ENCODE measurements at regions not wholly inside any gene's neighbourhood (a gene's known extent, or its start where the extent isn't known, plus 50 kb on each side); places are given as distances from the start of the nearest gene placed in this dataset.
A peak's percentile ranks its signal among the peaks of the same experiment; 100 is the strongest.
"Not testable (repeated sequence)": the region's sequence is repeated elsewhere in the genome, so short reads cannot be mapped to it uniquely, and the experiment has no call there.

DNA sequence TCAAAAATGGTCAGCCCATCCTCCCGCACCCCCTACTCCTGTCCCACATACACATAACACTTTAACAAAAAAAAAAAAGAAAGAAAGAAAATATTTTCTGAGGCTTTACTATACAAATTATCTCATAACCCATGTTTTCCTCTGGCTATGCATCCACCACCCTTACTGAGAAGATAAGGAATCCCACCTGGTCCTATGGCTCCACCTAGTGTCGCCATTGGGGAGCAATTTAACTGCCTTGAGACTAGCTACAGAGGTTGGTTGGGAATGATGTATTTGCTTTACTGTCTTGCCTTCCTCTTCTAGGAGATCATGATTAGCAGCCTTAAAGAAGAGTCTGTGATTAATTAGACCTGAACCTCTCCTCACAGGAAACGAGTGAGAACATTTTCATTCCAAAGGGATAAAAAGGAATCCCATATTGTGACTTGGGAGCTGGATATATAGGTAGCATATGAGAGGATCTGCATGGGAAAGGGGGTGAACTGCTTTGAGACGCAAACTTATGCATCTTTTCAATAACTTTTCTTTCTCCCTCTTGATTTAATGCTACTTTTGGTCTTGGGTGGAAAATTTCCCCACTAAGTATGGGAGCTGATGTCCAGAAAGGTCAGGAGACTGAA lies 77.7 kb upstream of the SELENOP start:
- FAIRE-seq, result peak; percentile 74

DNA sequence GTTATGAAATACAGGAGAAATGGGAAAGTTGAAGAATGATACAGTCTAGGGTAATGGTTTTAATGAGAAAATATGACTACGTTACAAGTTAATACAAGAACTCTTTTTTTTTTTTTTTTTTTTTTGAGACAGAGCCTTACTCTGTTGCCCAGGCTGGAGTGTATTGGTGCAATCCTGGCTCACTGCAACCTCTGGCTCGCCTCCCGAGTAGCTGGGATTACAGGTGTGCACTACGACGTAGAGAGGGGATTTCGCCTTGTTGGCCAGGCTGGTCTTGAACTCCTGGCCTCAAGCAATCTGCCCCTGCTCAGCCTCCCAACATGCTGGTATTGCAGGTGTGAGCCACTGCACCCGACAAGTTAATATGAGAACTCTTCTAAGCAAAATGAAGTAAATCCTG lies 77.1 kb upstream of the SELENOP start:
- no peak for FAIRE-seq

DNA sequence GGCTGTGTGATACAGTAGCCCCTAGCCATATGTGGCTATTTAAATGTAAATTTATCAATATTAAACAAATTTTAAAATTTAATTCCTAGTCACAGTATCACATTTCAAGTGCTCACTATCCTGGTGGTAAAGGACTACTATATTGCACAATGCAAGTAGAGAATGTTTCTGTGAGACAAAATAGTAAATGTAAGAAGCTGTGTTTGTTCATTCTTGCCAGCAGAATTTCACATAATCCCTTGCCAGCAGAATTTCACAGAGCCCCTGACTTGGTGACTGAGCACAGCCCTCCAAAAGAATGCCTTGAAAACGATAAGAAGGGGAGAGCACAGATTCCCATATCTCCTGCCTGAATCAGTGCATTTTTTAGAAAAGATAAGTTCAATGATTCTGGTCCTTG lies 75.9 kb upstream of the SELENOP start:
- FAIRE-seq, result no peak

DNA sequence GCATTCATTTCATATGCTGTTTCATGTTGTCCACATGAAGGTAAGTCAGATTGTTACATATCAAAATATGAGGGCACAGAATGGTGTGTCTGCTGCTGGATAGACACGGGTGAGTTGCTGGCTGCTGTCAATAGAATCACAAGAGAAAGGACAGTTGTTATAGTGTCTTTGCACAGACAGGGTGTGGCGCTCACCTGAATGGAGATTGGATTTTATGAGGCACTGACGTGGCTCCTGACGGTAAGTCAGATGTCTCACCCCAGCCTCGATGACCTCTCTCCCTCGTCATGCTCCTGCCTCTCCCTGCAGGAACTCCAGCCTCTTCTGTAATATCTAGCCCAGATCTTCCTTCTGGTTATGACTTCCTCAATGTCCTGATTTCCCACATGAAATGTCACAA lies 75.4 kb upstream of the SELENOP start:
- FAIRE-seq, result no peak

DNA sequence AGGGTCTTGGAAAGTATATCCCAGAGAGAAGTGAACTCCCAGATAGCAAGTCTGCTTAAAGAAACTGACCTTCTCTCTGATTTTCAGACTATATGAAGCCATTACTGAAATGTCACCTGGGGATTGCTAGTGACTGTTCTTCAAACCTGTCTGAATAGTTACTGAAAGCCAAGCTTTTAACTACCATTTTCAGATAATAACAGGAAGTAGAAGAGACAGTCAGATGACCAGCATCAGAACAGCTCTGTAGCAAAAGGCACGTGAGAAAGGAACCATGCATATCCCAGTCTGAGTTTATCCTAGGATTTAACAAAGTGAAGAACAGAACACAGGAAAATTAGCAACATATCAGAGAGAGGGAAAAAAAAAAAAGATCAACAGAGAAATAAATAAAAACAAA lies 74.9 kb upstream of the SELENOP start:
- FAIRE-seq, result no peak

DNA sequence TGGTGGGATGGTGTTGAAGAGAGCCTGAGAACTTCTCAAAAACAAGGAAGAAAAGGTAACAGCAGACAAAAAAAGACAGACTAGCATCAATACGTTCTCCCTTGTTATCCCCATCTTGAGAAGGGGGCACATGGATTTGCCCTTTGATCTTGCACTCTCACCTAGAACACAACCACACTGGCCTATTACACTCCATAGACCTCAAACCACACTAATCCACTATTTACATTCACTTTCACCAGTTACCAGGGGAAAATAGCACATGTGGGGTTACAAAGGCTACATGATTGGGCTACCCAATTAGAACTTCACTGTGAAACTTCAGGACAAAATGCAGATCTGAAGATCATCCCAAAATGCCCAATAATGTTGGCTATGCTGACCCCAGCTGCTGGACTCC lies 72.6 kb upstream of the SELENOP start:
- FAIRE-seq, result no peak

DNA sequence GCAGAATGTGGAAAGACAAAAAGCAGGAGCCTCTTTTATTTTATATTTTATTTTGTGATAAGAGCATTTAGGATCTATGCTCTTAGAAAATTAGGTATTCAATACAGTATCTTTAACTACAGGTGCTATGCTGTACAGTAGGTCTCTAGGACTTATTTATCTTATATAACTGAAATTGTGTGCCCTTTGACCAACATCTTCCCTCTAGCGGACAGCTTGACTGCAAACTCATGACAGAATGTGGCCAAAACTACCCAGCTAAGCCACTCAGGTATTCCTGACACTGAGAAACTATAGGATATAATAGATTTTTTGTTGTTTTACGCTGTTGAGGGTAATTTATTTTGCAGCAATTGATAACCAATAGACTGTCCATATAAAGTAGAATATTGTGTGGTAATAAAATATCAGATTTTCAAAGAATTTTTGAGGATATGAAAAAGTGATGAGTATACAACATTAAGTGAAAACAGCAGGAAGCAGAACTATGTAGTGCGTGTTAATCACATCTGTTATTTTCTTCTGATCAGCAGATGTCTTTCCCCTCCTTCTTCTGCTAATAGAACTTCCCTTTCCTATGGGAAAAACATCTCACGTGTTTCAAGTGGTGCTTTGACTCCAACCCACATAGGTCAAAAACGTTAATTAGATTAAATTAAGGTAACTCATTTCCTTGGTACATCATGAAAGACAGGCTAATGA lies 69.9 kb upstream of the SELENOP start:
- FAIRE-seq, result no peak

DNA sequence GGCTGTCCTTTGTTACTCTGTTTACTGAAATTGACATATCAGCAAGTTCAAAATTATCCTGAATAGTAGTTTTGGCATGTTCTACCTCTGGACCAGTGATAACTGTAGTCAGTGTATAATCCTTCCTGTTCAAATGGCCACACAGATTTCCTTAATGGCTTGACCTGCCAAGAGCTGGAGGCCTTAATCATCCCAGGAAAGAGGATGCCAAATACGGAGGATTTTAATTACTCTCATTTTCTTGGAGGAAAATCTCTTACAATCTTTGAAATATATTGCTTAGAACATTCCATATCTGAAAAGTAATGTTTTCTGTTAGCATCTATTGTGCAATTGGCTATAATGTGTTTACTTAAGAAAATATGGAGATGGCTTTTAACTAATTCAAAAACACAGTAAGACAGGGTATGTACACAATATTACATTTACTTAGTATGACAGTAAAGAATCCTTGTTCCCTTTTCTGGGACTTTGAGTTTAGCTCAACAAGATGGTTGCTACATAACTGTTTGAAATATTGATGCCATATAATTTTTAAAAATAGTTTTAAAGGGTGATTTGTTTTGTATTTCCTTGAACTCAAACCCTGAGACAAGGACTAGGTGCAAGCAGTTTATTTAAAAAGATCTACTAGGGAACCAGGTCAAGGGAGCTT lies 68.9 kb upstream of the SELENOP start:
- no peak for FAIRE-seq

DNA sequence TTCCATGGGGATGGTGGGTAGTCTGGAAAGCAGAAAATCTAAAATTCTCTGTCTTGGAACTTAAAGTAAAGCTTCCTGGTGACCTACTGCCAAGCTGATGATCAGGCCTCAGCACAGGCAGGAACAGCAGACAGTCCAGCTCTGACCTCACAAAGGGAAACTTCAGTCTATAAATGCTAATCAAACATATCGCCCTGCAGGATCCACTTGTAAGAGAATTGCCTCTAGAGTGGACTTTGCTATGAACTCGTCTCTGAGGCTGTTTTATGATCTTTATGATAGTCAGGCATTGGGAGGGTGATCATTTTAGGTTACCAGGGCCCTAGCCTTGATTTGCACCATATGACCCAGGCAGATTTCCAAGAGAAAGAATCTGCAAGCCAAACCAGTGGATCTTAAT lies 67.6 kb upstream of the SELENOP start:
- FAIRE-seq, result no peak

DNA sequence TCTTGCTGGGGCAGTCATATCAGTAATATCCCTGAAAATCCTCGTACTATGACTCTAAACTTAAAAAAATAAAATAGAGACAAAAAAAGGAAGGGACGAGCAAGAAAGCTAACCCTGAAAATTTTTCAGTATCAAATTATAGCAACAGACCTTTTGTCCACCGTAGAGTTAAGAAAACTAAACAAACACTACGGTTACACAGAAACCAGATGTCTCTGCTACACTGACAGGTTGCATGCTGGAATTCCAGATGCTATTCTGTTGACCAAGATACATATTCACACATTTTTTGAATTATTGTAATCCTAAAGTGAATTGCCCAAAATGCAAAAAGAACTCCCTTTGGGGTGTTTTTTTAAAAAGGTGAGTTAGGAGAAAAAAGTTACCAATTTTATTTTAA lies 66.9 kb upstream of the SELENOP start:
- no peak for FAIRE-seq

DNA sequence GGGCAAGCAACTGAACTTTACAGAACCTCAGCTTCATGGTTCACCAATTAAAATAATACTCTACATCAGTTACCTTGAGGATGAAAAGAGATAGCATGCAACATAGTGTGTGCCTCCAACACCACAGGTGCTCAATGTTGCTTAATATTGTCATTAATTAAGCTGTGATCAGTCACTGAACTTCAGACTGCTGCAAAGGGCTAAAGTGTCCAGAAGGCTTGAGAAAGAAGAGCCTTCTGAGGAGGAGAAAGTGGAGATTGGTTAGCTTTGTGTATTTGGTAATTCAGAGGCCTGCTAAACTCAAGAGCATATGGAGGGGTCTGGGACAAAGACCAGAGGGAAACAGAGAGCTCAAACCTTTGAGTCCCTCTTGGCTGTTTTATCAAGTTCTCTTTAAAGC lies 66.3 kb upstream of the SELENOP start:
- no peak for FAIRE-seq

DNA sequence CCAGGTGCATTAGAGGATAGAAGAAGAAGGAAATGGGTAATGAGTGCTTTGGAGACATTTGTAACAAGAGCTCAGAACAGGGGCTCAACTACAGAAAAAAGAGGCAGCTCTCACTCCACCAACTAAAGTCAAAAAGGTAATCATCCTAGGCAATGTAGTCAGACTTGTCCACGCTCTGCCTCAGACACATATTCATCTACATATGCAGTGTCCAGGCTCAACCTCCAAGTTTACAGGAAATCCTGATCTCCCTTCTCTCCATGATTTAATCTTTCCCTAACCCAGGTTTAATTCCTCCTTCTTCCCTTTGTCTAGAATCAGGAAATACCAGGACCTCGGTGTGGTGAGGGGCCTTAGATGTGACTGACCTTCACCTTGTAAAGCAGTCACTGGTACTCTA lies 65.7 kb upstream of the SELENOP start:
- no peak for FAIRE-seq

DNA sequence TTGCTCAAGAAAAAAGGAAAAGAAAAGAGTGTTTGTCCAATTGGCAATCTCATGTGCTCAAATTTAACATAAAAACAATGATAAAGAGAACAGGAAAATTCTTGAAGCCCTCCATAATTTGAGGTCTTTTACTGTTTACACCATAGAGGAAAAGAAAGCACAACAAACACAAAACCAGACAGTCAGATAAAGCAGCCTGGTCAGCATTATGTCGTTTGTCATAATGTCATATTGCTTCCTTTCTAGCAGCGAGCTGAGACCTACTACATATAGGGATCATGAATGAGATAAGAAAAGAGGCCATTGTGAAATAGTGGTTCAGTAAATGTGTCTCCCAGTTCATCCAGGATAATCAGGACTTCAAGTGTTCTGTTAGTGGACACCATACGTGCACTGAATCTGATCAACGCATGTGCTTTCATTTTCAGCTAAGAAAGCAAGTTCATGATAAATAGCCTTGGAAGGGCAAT lies 64.7 kb upstream of the SELENOP start:
- FAIRE-seq, result no peak

DNA sequence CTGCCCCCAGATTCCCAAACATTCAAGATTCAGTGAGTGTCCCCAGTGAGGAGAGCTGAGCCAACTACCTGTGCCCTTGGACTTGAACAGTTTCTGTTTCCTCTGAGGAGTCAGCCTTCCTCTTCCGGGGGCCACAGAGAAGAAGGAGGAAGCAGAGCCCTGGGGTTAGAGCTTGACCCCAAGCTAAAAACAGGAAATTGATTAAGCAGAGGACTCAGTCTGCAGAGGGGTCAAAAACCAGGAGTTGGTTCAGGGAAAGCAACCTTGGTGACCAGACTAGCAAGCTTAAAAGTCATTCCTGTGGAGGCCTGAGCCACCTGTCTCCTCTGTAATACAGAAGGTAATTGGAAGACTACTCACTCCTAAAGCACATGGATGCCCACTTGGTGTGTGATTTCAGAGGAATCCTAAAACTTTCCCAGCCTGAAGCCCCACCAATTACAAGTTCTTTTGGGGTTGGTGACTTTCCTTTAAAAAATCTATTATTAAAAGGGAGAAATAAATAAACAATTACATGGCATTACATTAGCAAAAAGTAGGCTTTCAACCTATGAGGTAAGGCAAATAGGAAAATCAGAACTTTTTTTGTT lies 64.2 kb upstream of the SELENOP start:
- FAIRE-seq, result no peak

DNA sequence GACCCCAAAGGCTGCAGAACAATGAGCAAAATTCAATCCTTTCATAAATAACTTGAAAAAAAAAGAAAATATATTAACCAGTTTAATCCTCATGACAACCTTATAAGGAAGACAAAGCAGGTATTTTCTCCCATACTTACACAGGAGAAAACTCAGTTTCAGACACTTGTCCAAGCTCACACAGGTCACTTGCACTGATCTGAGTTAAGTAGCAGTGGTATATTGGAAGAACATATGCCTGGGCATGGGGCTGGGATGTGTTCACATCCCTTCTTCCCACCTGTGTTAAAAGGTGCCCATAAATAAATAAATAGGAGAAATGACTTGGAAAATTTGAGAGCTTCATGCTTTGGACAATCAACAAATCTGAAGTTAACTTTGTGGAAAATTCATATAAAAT lies 63.5 kb upstream of the SELENOP start:
- FAIRE-seq, result no peak

DNA sequence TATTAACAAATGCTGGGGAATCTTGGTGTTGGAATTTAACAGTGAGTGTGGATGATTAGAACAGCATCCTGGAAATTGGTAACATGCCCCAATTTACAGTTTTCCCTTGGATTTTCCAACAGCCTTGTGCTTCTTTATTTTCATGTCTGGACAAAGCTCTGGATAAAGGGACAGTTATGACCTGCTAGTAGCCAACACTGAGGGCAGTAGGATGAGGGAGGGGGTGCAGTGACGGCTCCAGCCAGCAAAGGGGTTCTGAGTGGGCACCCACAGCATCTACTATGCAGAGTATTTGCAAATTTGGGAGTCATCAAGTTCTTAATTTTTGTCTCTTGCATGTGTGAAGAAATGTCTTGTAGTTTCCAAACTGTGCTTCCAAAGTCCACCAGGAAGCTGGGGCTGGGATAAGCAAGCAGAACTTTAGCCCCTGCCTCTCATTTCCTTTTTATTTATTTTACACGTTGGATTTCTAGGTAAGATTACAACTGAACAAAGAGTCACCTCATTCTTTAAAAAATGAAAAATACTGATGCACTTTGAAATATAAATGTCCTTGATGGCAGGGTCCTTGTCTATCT lies 63.0 kb upstream of the SELENOP start:
- FAIRE-seq, result no peak

DNA sequence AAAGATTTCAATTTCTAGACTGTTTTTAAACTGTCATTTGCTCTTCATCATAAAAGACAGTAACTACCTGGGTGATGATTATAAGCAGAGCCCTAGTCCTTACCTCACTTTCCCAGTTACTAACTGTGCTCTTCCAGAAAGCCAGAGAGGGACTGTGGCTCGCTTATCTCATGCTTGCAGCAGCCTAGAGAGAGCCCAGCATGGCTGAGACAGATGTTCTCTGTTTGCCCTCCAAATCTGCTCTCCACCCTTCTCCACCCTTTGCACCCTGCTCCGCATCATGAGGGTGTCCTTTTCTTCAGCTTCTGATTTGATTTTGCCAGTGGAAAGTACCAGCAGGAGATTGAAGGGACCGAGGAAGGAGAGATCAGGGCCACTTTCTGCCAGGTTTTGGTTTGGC lies 61.2 kb upstream of the SELENOP start:
- FAIRE-seq, result no peak

DNA sequence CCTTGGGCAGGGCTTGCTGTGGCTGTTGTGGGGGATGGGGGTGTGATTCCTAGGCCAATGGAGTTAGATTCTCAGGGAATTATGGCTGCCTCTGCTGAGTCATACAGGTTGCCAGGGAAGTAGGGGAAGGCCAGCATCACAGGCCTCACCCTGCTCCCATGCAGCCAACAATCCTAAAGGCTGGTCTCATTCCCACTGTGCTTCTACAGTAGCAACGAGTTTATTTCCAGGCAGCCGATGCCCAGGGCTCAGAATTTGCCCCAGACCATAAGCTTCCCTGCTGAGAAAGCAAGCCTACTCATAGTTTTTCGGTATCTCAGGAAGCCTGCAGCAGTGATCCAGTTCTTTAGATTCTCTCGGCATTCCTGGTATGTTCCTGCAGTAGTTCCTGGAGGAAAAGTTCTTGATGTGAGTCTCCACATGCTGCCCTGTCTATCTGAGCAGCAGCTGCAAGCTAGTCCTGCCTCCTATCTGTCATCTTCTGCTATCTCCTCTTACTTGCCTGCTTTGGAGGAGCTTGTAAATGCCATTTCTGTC lies 59.3 kb upstream of the SELENOP start:
- FAIRE-seq, result no peak

DNA sequence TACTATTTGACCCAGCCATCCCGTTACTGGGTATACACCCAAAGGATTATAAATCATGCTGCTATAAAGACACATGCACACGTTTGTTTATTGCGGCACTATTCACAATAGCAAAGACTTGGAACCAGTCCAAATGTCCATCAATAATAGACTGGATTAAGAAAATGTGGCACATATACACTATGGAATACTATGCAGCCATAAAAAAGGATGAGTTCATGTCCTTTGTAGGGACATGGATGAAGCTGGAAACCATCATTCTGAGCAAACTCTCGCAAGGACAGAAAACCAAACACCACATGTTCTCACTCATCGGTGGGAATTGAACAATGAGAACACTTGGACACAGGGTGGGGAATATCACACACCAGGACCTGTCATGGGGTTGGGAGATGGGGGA lies 56.7 kb upstream of the SELENOP start:
- FAIRE-seq, result not testable (repeated sequence)

DNA sequence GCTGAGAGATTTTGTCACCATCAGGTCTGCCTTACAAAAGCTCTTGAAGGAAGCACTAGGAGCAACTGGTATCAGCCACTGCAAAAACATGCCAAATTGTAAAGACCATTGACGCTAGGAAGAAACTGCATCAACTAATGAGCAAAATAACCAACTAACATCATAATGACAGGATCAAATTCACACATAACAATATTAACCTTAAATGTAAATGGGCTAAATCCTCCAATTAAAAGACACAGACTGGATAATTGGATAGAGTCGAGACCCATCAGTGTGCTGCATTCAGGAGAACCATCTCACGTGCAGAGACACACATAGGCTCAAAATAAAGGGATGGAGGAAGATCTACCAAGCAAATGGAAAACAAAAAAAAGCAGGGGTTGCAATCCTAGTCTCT lies 53.1 kb upstream of the SELENOP start:
- not testable (repeated sequence) for FAIRE-seq
